Right lobe of liver (tissue), 6 donors: ENCODE measurements at regions not wholly inside any gene's neighbourhood (a gene's known extent, or its start where the extent isn't known, plus 50 kb on each side); places are given as distances from the start of the nearest gene placed in this dataset.

Experiments
- ATAC-seq, 4 donors: fragments of 200-7000 bp; cut with Tn5 transposase; one replicate each; pipeline ENCODE4 v1.9.1; 2020; ENCODE audit warnings: mild to moderate bottlenecking in 4 of 4, moderate library complexity in 4 of 4
- DNase-seq, 3 donors: peaks; one replicate each; pipeline ENCODE4 v3.0.0-alpha.2; 2020
- H3K27ac ChIP-seq, 3 donors: fragments of 200-600 bp; one replicate each; pipeline ENCODE4 v1.8.0; 2022
- H3K27me3 ChIP-seq, 2 donors: fragments of 200-600 bp; one replicate each; pipeline ENCODE4 v1.8.0; 2022
- H3K36me3 ChIP-seq, 4 donors: fragments of 200-600 bp; sonication (generic) in 1 of 4; one replicate each; pipeline versions ENCODE4 v1.5.1 to v1.8.0; 2017 to 2022; ENCODE audit warnings: control low read depth in 1 of 4
- H3K4me1 ChIP-seq, 4 donors: fragments of 200-600 bp; sonication (generic) in 1 of 4; one replicate each; pipeline versions ENCODE4 v1.5.1 to v1.8.0; 2017 to 2022; ENCODE audit warnings: control low read depth in 1 of 4
- H3K4me3 ChIP-seq, 3 donors: fragments of 200-600 bp; one replicate each; pipeline ENCODE4 v1.8.0; 2022
- H3K9me3 ChIP-seq, 4 donors: fragments of 200-600 bp; sonication (generic) in 1 of 4; one replicate each; pipeline versions ENCODE4 v1.5.1 to v1.8.0; 2017 to 2022; ENCODE audit warnings: control low read depth in 1 of 4
- CTCF ChIP-seq, 4 donors: fragments of 200-600 bp in 3 of 4; fragments of 450-650 bp in 1 of 4; IDR thresholded peaks; one replicate each; pipeline versions ENCODE4 v1.5.1 to v1.8.0; 2016 to 2022; ENCODE audit warnings: antibody characterized with exemption in 4 of 4, mild to moderate bottlenecking in 2 of 4
- POLR2A ChIP-seq: fragments of 450-650 bp; IDR thresholded peaks from one replicate; pipeline ENCODE4 v1.6.1; 2017; ENCODE audit warnings: antibody characterized with exemption, mild to moderate bottlenecking
- WGBS: methylation state at CpG from one replicate; pipeline ENCODE4 v1.1.6; 2018; ENCODE audit warnings: low coverage, low lambda C conversion rate; ENCODE audit not compliant: insufficient coverage; ENCODE audit errors: missing lambda C conversion rate; 5-methylcytosine and 5-hydroxymethylcytosine counted together
- intact Hi-C, 2 donors: fragments of 100-400 bp; cut with DNase I; formaldehyde crosslinking; loops; one replicate each; pipeline versions ENCODE4 v1.11.2 to v1.14.1; 2022
- donor health status: DM: no; HTN: yes; CAD: no.
- donor health status: DM: no; HTN: no; CAD: no.
- donor health status: DM: no; HTN: no; CAD: no.
- donor health status: DM: no; HTN: yes; CAD: no.
- donor health status: DM: no; HTN: yes; CAD: no.

GRCh38 chr7:142401951-142402350 is 144.1 kb upstream of the PRSS58 start:
- Histone ChIP-seq H3K4me1 (no peaks in the 10 kb centered on the region), H3K9me3 (no peaks in the 10 kb centered on the region), H3K36me3 (no peaks in the 10 kb centered on the region), H3K4me3 (no peak overlapping the region), H3K27me3 (no peaks in the 10 kb centered on the region), H3K27ac (no peak overlapping the region)
- DNase-seq (no peak), ATAC-seq (no peak)
- intact Hi-C loops, result no loop called here
- TF ChIP-seq CTCF (IDR thresholded peaks at IDR 0.05) (no peak), POLR2A (no peak)
- 41% methylated on average over 3 of the region's 3 CpGs for WGBS

- Histone ChIP-seq H3K4me3 (no peak overlapping the region), H3K27me3 (no peaks in the 10 kb centered on the region), H3K9me3 (no peaks in the 10 kb centered on the region), H3K4me1 (no peaks in the 10 kb centered on the region), H3K36me3 (no peaks in the 10 kb centered on the region), H3K27ac (no peak overlapping the region)
- TF ChIP-seq POLR2A, result no peak
- TF ChIP-seq CTCF (IDR thresholded peaks at IDR 0.05), result no peak
- DNase-seq (no peak), ATAC-seq (peak in 1 of 4 donors; percentile 13)
- WGBS, result 38% methylated on average over 3 of the region's 5 CpGs
- intact Hi-C loops, result no loop called here
Observed at GRCh38 chr7:142400042-142400533, 142.2 kb upstream of the PRSS58 start.

GRCh38 chr7:142391191-142391992 is 133.5 kb upstream of the PRSS58 start:
- Histone ChIP-seq H3K27me3 (no peaks in the 10 kb centered on the region), H3K27ac (no peak overlapping the region), H3K36me3 (no peaks in the 10 kb centered on the region), H3K4me3 (no peak overlapping the region), H3K4me1 (no peaks in the 10 kb centered on the region), H3K9me3 (no peaks in the 10 kb centered on the region)
- intact Hi-C loops, result no loop called here
- no peak for TF ChIP-seq POLR2A
- no peak for TF ChIP-seq CTCF (IDR thresholded peaks at IDR 0.05)
- 57% methylated on average over 5 of the region's 6 CpGs for WGBS
- ATAC-seq, result peak in 2 of 4 donors; percentile 20 to 43
- DNase-seq, result no peak

- H3K4me3 ChIP-seq, result no peak overlapping the region
- no peaks in the 10 kb centered on the region for H3K27me3 ChIP-seq
- no peaks in the 10 kb centered on the region for H3K9me3 ChIP-seq
- intact Hi-C loops, result no loop called here
- no peaks in the 10 kb centered on the region for H3K4me1 ChIP-seq
- DNase-seq (no peak), ATAC-seq (no peak)
- H3K36me3 ChIP-seq, result no peaks in the 10 kb centered on the region
- WGBS, result 40% methylated on average over 7 of the region's 7 CpGs
- no peak overlapping the region for H3K27ac ChIP-seq
- no peak for TF ChIP-seq POLR2A
- TF ChIP-seq CTCF (IDR thresholded peaks at IDR 0.05), result no peak
Observed at GRCh38 chr7:142389544-142389943, 131.7 kb upstream of the PRSS58 start.
